PFSK-1 (cell line): ENCODE measurements at regions not wholly inside any gene's neighbourhood (a gene's known extent, or its start where the extent isn't known, plus 50 kb on each side); places are given as distances from the start of the nearest gene placed in this dataset.

ENCODE experiments used
- FOXP2 ChIP-seq: optimal IDR thresholded peaks from 2 replicates; pipeline ENCODE3; 2011; ENCODE audit warnings: borderline replicate concordance, control low read depth, inconsistent platforms; ENCODE audit not compliant: insufficient read depth; ENCODE audit errors: extremely low read length, extremely low read depth
- POLR2AphosphoS5 ChIP-seq: IDR thresholded peaks from 2 replicates; pipeline ENCODE4 v1.6.1; 2012; ENCODE audit warnings: low read depth, mild to moderate bottlenecking, control low read depth, low read length, moderate library complexity
- REST ChIP-seq, 2 experiments: IDR thresholded peaks; 2 replicates each; pipeline versions ENCODE4 v1.6.1 to v1.8.0; 2011 to 2012; ENCODE audit warnings: low read depth in 2 of 2, low read length in 2 of 2, control low read depth in 1 of 2, inconsistent platforms in 1 of 2, mild to moderate bottlenecking in 1 of 2, moderate library complexity in 1 of 2; ENCODE audit not compliant: insufficient read depth in 1 of 2
- SIN3A ChIP-seq: IDR thresholded peaks from 2 replicates; pipeline ENCODE4 v1.6.1; 2012; ENCODE audit warnings: mild to moderate bottlenecking, low read length, moderate library complexity, borderline replicate concordance; ENCODE audit not compliant: insufficient read depth
- TAF1 ChIP-seq: IDR thresholded peaks from 2 replicates; pipeline ENCODE4 v1.6.1; 2012; ENCODE audit warnings: low read length, control low read depth, borderline replicate concordance; ENCODE audit not compliant: insufficient read depth

GRCh38 chr1:67632811-67633655 is 52.0 kb upstream of the GADD45A start:
- no peak for TF ChIP-seq SIN3A
- no peak for TF ChIP-seq REST (IDR thresholded peaks at IDR 0.05; ENCODE audit: insufficient read depth in 1 of 2, low read depth in 2 of 2, low read length in 2 of 2)
- no peak for TF ChIP-seq TAF1
- TF ChIP-seq FOXP2: no peak
- no peak for TF ChIP-seq POLR2AphosphoS5

GRCh38 chr1:67634396-67634935 is 50.5 kb upstream of the GADD45A start:
- TF ChIP-seq REST (IDR thresholded peaks at IDR 0.05; ENCODE audit: insufficient read depth in 1 of 2, low read depth in 2 of 2, low read length in 2 of 2): no peak
- TF ChIP-seq TAF1: no peak
- no peak for TF ChIP-seq POLR2AphosphoS5
- no peak for TF ChIP-seq FOXP2
- no peak for TF ChIP-seq SIN3A

- TF ChIP-seq FOXP2: no peak
- TF ChIP-seq SIN3A: no peak
- no peak for TF ChIP-seq TAF1
- TF ChIP-seq REST (IDR thresholded peaks at IDR 0.05; ENCODE audit: insufficient read depth in 1 of 2, low read depth in 2 of 2, low read length in 2 of 2): no peak
- TF ChIP-seq POLR2AphosphoS5: no peak
These were observed 49.8 kb upstream of the GADD45A start for GRCh38 chr1:67635055-67635809.
